OCI-LY7 (cell line): ENCODE measurements at regions not wholly inside any gene's neighbourhood (a gene's known extent, or its start where the extent isn't known, plus 50 kb on each side); places are given as distances from the start of the nearest gene placed in this dataset.

ENCODE experiments used
- CTCF ChIP-seq: fragments of 200-600 bp; sonication (generic); conservative IDR thresholded peaks from 2 replicates; pipeline ENCODE4 v1.5.1; 2014; ENCODE audit warnings: mild to moderate bottlenecking, antibody characterized with exemption, low read length, moderate library complexity, mixed read lengths
- EZH2phosphoT487 ChIP-seq: fragments of 200-600 bp; sonication (generic); IDR thresholded peaks from 2 replicates; pipeline ENCODE4 v1.6.1; 2018; ENCODE audit warnings: low read depth, borderline replicate concordance, mild to moderate bottlenecking, mixed run types, antibody characterized with exemption, low read length, moderate library complexity, mixed read lengths

- TF ChIP-seq CTCF: no peak
- TF ChIP-seq EZH2phosphoT487: no peak
These were observed 696.7 kb upstream of the CELF2 start for GRCh38 chr10:10320956-10321355.
